ENCODE measurements at regions not wholly inside any gene's neighbourhood (a gene's known extent, or its start where the extent isn't known, plus 50 kb on each side); places are given as distances from the start of the nearest gene placed in this dataset.

- Mint-ChIP-seq H3K27ac (no peak overlapping the region), H3K9me3 (peaks cover 0 to 16% (median 9%) of the 10 kb centered on the region in 8 donors), H3K27me3 (peaks cover 9 to 10% of the 10 kb centered on the region in 2 donors), H3K4me1 (peaks cover 0 to 4% (median under 1%) of the 10 kb centered on the region in 4 donors), H3K4me3 (no peak overlapping the region), H3K36me3 (no peaks in the 10 kb centered on the region)
- Histone ChIP-seq H3K27me3 (ENCODE audit: insufficient read depth, low read length) (no peaks in the 10 kb centered on the region), H3K27ac (ENCODE audit: low read depth, low read length) (no peak overlapping the region), H3K9me3 (ENCODE audit: control insufficient read depth in 1 of 2, low read length in 2 of 2) (no peaks in the 10 kb centered on the region), H3K4me1 (ENCODE audit: insufficient read depth, low read length) (no peaks in the 10 kb centered on the region), H3K4me3 (ENCODE audit: low read length in 2 of 2) (no peak overlapping the region), H3K36me3 (ENCODE audit: insufficient read depth, low read length) (no peaks in the 10 kb centered on the region)
- intact Hi-C loops (cut with micrococcal nuclease), result no loop called here
- no peak for DNase-seq
- POLR2A ChIA-PET (ENCODE audit: partially characterized antibody), result no interaction called here
- CTCF ChIA-PET (ENCODE audit: partially characterized antibody), result no interaction called here
Measured at GRCh38 chr13:107860284-107860683, 355.1 kb downstream of the LIG4 start.

GRCh38 chr13:107854880-107855279, 360.5 kb downstream of the LIG4 start:
- Mint-ChIP-seq H3K4me3 (no peak overlapping the region), H3K9me3 (peaks cover 0 to 8% (median 3%) of the 10 kb centered on the region in 8 donors), H3K4me1 (no peaks in the 10 kb centered on the region), H3K27me3 (no peaks in the 10 kb centered on the region), H3K27ac (no peak overlapping the region), H3K36me3 (no peaks in the 10 kb centered on the region)
- no peak for DNase-seq
- H3K9me3 ChIP-seq (ENCODE audit: control insufficient read depth in 1 of 2, low read length in 2 of 2), result no peaks in the 10 kb centered on the region
- no peaks in the 10 kb centered on the region for H3K27me3 ChIP-seq (ENCODE audit: insufficient read depth, low read length)
- H3K27ac ChIP-seq (ENCODE audit: low read depth, low read length), result no peak overlapping the region
- no peak overlapping the region for H3K4me3 ChIP-seq (ENCODE audit: low read length in 2 of 2)
- no peaks in the 10 kb centered on the region for H3K36me3 ChIP-seq (ENCODE audit: insufficient read depth, low read length)
- ChIA-PET POLR2A (ENCODE audit: partially characterized antibody) (no interaction called here), CTCF (ENCODE audit: partially characterized antibody) (no interaction called here)
- no peaks in the 10 kb centered on the region for H3K4me1 ChIP-seq (ENCODE audit: insufficient read depth, low read length)
- intact Hi-C loops (cut with micrococcal nuclease), result no loop called here

GRCh38 chr13:107852072-107852471, 363.3 kb downstream of the LIG4 start:
- H3K4me3 Mint-ChIP-seq, result no peak overlapping the region
- H3K9me3 Mint-ChIP-seq, result peaks cover 0 to 8% (median 3%) of the 10 kb centered on the region in 8 donors
- Histone ChIP-seq H3K4me3 (ENCODE audit: low read length in 2 of 2) (no peak overlapping the region), H3K4me1 (ENCODE audit: insufficient read depth, low read length) (no peaks in the 10 kb centered on the region), H3K27ac (ENCODE audit: low read depth, low read length) (no peak overlapping the region), H3K9me3 (ENCODE audit: control insufficient read depth in 1 of 2, low read length in 2 of 2) (no peaks in the 10 kb centered on the region), H3K36me3 (ENCODE audit: insufficient read depth, low read length) (no peaks in the 10 kb centered on the region), H3K27me3 (ENCODE audit: insufficient read depth, low read length) (no peaks in the 10 kb centered on the region)
- no peaks in the 10 kb centered on the region for H3K4me1 Mint-ChIP-seq
- no peaks in the 10 kb centered on the region for H3K36me3 Mint-ChIP-seq
- ChIA-PET POLR2A (ENCODE audit: partially characterized antibody) (no interaction called here), CTCF (ENCODE audit: partially characterized antibody) (no interaction called here)
- no peak for DNase-seq
- H3K27me3 Mint-ChIP-seq, result no peaks in the 10 kb centered on the region
- intact Hi-C loops (cut with micrococcal nuclease), result no loop called here
- no peak overlapping the region for H3K27ac Mint-ChIP-seq

- Mint-ChIP-seq H3K4me1 (no peaks in the 10 kb centered on the region), H3K9me3 (peaks cover 0 to 4% (median 2%) of the 10 kb centered on the region in 8 donors), H3K4me3 (no peak overlapping the region), H3K27ac (no peak overlapping the region), H3K27me3 (no peaks in the 10 kb centered on the region), H3K36me3 (no peaks in the 10 kb centered on the region)
- ChIA-PET POLR2A (ENCODE audit: partially characterized antibody) (no interaction called here), CTCF (ENCODE audit: partially characterized antibody) (no interaction called here)
- H3K9me3 ChIP-seq (ENCODE audit: control insufficient read depth in 1 of 2, low read length in 2 of 2), result no peaks in the 10 kb centered on the region
- H3K4me3 ChIP-seq (ENCODE audit: low read length in 2 of 2), result no peak overlapping the region
- intact Hi-C loops (cut with micrococcal nuclease), result no loop called here
- no peaks in the 10 kb centered on the region for H3K27me3 ChIP-seq (ENCODE audit: insufficient read depth, low read length)
- no peak overlapping the region for H3K27ac ChIP-seq (ENCODE audit: low read depth, low read length)
- no peak for DNase-seq
- H3K4me1 ChIP-seq (ENCODE audit: insufficient read depth, low read length), result no peaks in the 10 kb centered on the region
- H3K36me3 ChIP-seq (ENCODE audit: insufficient read depth, low read length), result no peaks in the 10 kb centered on the region
Measured at GRCh38 chr13:107851670-107852069, 363.7 kb downstream of the LIG4 start.

GRCh38 chr13:107847406-107847805, 367.9 kb downstream of the LIG4 start:
- Mint-ChIP-seq H3K27ac (no peak overlapping the region), H3K36me3 (no peaks in the 10 kb centered on the region), H3K4me1 (no peaks in the 10 kb centered on the region), H3K27me3 (no peaks in the 10 kb centered on the region), H3K9me3 (peaks cover 0 to 7% (median 3%) of the 10 kb centered on the region in 8 donors), H3K4me3 (no peak overlapping the region)
- DNase-seq, result no peak
- no peak overlapping the region for H3K4me3 ChIP-seq (ENCODE audit: low read length in 2 of 2)
- no peaks in the 10 kb centered on the region for H3K9me3 ChIP-seq (ENCODE audit: control insufficient read depth in 1 of 2, low read length in 2 of 2)
- H3K4me1 ChIP-seq (ENCODE audit: insufficient read depth, low read length), result no peaks in the 10 kb centered on the region
- H3K27ac ChIP-seq (ENCODE audit: low read depth, low read length), result no peak overlapping the region
- H3K36me3 ChIP-seq (ENCODE audit: insufficient read depth, low read length), result no peaks in the 10 kb centered on the region
- H3K27me3 ChIP-seq (ENCODE audit: insufficient read depth, low read length), result no peaks in the 10 kb centered on the region
- ChIA-PET CTCF (ENCODE audit: partially characterized antibody) (no interaction called here), POLR2A (ENCODE audit: partially characterized antibody) (no interaction called here)
- intact Hi-C loops (cut with micrococcal nuclease), result no loop called here

GRCh38 chr13:107846642-107847041, 368.7 kb downstream of the LIG4 start:
- intact Hi-C loops (cut with micrococcal nuclease), result no loop called here
- Mint-ChIP-seq H3K27ac (no peak overlapping the region), H3K4me3 (no peak overlapping the region), H3K9me3 (peaks cover 0 to 7% (median 3%) of the 10 kb centered on the region in 8 donors), H3K36me3 (no peaks in the 10 kb centered on the region), H3K4me1 (no peaks in the 10 kb centered on the region), H3K27me3 (no peaks in the 10 kb centered on the region)
- no peak overlapping the region for H3K27ac ChIP-seq (ENCODE audit: low read depth, low read length)
- no peaks in the 10 kb centered on the region for H3K36me3 ChIP-seq (ENCODE audit: insufficient read depth, low read length)
- H3K4me3 ChIP-seq (ENCODE audit: low read length in 2 of 2), result no peak overlapping the region
- no peaks in the 10 kb centered on the region for H3K27me3 ChIP-seq (ENCODE audit: insufficient read depth, low read length)
- ChIA-PET CTCF (ENCODE audit: partially characterized antibody) (no interaction called here), POLR2A (ENCODE audit: partially characterized antibody) (no interaction called here)
- no peaks in the 10 kb centered on the region for H3K4me1 ChIP-seq (ENCODE audit: insufficient read depth, low read length)
- DNase-seq, result no peak
- H3K9me3 ChIP-seq (ENCODE audit: control insufficient read depth in 1 of 2, low read length in 2 of 2), result no peaks in the 10 kb centered on the region

GRCh38 chr13:107845911-107846310, 369.4 kb downstream of the LIG4 start:
- Histone ChIP-seq H3K4me1 (ENCODE audit: insufficient read depth, low read length) (no peaks in the 10 kb centered on the region), H3K4me3 (ENCODE audit: low read length in 2 of 2) (no peak overlapping the region), H3K27me3 (ENCODE audit: insufficient read depth, low read length) (no peaks in the 10 kb centered on the region), H3K36me3 (ENCODE audit: insufficient read depth, low read length) (no peaks in the 10 kb centered on the region), H3K9me3 (ENCODE audit: control insufficient read depth in 1 of 2, low read length in 2 of 2) (no peaks in the 10 kb centered on the region), H3K27ac (ENCODE audit: low read depth, low read length) (no peak overlapping the region)
- no peak overlapping the region for H3K27ac Mint-ChIP-seq
- no peak for DNase-seq
- CTCF ChIA-PET (ENCODE audit: partially characterized antibody), result no interaction called here
- H3K36me3 Mint-ChIP-seq, result no peaks in the 10 kb centered on the region
- peaks cover 0 to 5% (median 3%) of the 10 kb centered on the region in 8 donors for H3K9me3 Mint-ChIP-seq
- POLR2A ChIA-PET (ENCODE audit: partially characterized antibody), result no interaction called here
- intact Hi-C loops (cut with micrococcal nuclease), result no loop called here
- H3K4me1 Mint-ChIP-seq, result no peaks in the 10 kb centered on the region
- H3K27me3 Mint-ChIP-seq, result no peaks in the 10 kb centered on the region
- H3K4me3 Mint-ChIP-seq, result no peak overlapping the region

GRCh38 chr13:107843681-107844080, 371.7 kb downstream of the LIG4 start:
- H3K36me3 ChIP-seq (ENCODE audit: insufficient read depth, low read length), result no peaks in the 10 kb centered on the region
- CTCF ChIA-PET (ENCODE audit: partially characterized antibody), result no interaction called here
- Mint-ChIP-seq H3K9me3 (peaks cover 0 to 5% (median 3%) of the 10 kb centered on the region in 8 donors), H3K4me3 (no peak overlapping the region), H3K27ac (no peak overlapping the region), H3K4me1 (no peaks in the 10 kb centered on the region), H3K36me3 (no peaks in the 10 kb centered on the region), H3K27me3 (no peaks in the 10 kb centered on the region)
- intact Hi-C loops (cut with micrococcal nuclease), result no loop called here
- H3K9me3 ChIP-seq (ENCODE audit: control insufficient read depth in 1 of 2, low read length in 2 of 2), result no peaks in the 10 kb centered on the region
- no peaks in the 10 kb centered on the region for H3K27me3 ChIP-seq (ENCODE audit: insufficient read depth, low read length)
- no peaks in the 10 kb centered on the region for H3K4me1 ChIP-seq (ENCODE audit: insufficient read depth, low read length)
- H3K4me3 ChIP-seq (ENCODE audit: low read length in 2 of 2), result no peak overlapping the region
- DNase-seq, result no peak
- POLR2A ChIA-PET (ENCODE audit: partially characterized antibody), result no interaction called here
- no peak overlapping the region for H3K27ac ChIP-seq (ENCODE audit: low read depth, low read length)

Measured in CD4-positive, alpha-beta memory T cell (primary cell).